ENCODE measurements at regions not wholly inside any gene's neighbourhood (a gene's known extent, or its start where the extent isn't known, plus 50 kb on each side); places are given as distances from the start of the nearest gene placed in this dataset.

- Histone ChIP-seq H3K4me3 (IDR thresholded peaks at IDR 0.05; ENCODE audit: insufficient read depth, low read depth, low read length) (no peak overlapping the region), H3K27me3 (ENCODE audit: insufficient read depth, low read depth) (no peaks in the 10 kb centered on the region), H3K36me3 (ENCODE audit: insufficient read depth) (no peaks in the 10 kb centered on the region), H2AFZ (ENCODE audit: low read depth) (no peak overlapping the region), H3K79me2 (ENCODE audit: insufficient read depth, low read depth) (no peaks in the 10 kb centered on the region), H3K4me2 (no peak overlapping the region), H3K4me1 (ENCODE audit: low read depth, poor library complexity, severe bottlenecking) (no peaks in the 10 kb centered on the region), H4K20me1 (ENCODE audit: insufficient read depth) (no peaks in the 10 kb centered on the region), H3K27ac (no peak overlapping the region), H3K9ac (no peak overlapping the region)
- TF ChIP-seq, protein P1, sequence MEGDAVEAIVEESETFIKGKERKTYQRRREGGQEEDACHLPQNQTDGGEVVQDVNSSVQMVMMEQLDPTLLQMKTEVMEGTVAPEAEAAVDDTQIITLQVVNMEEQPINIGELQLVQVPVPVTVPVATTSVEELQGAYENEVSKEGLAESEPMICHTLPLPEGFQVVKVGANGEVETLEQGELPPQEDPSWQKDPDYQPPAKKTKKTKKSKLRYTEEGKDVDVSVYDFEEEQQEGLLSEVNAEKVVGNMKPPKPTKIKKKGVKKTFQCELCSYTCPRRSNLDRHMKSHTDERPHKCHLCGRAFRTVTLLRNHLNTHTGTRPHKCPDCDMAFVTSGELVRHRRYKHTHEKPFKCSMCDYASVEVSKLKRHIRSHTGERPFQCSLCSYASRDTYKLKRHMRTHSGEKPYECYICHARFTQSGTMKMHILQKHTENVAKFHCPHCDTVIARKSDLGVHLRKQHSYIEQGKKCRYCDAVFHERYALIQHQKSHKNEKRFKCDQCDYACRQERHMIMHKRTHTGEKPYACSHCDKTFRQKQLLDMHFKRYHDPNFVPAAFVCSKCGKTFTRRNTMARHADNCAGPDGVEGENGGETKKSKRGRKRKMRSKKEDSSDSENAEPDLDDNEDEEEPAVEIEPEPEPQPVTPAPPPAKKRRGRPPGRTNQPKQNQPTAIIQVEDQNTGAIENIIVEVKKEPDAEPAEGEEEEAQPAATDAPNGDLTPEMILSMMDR (conservative IDR thresholded peaks at IDR 0.05; ENCODE audit: low read depth, low read length) = no peak
Observed at GRCh38 chr5:117519957-117520500, 945.4 kb upstream of the SEMA6A start.

- H3K36me3 ChIP-seq (ENCODE audit: insufficient read depth) = no peaks in the 10 kb centered on the region
Observed at GRCh38 chr5:117504305-117504704, 929.7 kb upstream of the SEMA6A start.

DNA sequence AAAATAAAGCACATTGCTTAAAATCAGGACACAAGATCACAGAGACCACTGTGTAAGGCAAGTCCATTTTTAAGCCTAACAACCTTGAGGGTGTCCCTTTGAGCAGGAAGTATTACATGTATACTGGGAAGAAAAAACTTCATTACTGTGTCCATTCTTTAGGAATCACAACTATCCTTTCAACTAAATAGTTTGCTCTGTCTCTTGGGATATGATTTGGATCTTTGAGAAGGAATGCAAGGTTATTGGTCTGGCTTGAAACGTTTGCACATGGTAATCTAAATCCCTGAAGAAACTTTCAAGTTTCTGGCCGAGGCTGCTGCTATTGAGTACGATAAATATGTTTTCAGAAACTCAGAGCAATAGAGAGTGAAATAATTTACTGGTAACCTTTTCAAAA is 923.0 kb upstream of the SEMA6A start:
- Histone ChIP-seq H3K36me3 (ENCODE audit: insufficient read depth) (no peaks in the 10 kb centered on the region), H4K20me1 (ENCODE audit: insufficient read depth) (no peaks in the 10 kb centered on the region), H3K4me2 (no peak overlapping the region), H2AFZ (ENCODE audit: low read depth) (no peak overlapping the region), H3K4me3 (IDR thresholded peaks at IDR 0.05; ENCODE audit: insufficient read depth, low read depth, low read length) (no peak overlapping the region), H3K27ac (no peak overlapping the region), H3K79me2 (ENCODE audit: insufficient read depth, low read depth) (no peaks in the 10 kb centered on the region), H3K4me1 (ENCODE audit: low read depth, poor library complexity, severe bottlenecking) (no peaks in the 10 kb centered on the region), H3K9ac (no peak overlapping the region), H3K27me3 (ENCODE audit: insufficient read depth, low read depth) (no peaks in the 10 kb centered on the region)
- TF ChIP-seq, protein P1 (conservative IDR thresholded peaks at IDR 0.05; ENCODE audit: low read depth, low read length) = no peak

More at GRCh38 chr5:117504305-117504704, 929.7 kb upstream of the SEMA6A start:
- TF ChIP-seq, protein P1 (conservative IDR thresholded peaks at IDR 0.05; ENCODE audit: low read depth, low read length) = no peak
- Histone ChIP-seq H3K9ac (no peak overlapping the region), H3K27me3 (ENCODE audit: insufficient read depth, low read depth) (no peaks in the 10 kb centered on the region), H2AFZ (ENCODE audit: low read depth) (no peak overlapping the region), H3K4me1 (ENCODE audit: low read depth, poor library complexity, severe bottlenecking) (no peaks in the 10 kb centered on the region), H3K27ac (no peak overlapping the region), H3K79me2 (ENCODE audit: insufficient read depth, low read depth) (no peaks in the 10 kb centered on the region), H3K4me3 (IDR thresholded peaks at IDR 0.05; ENCODE audit: insufficient read depth, low read depth, low read length) (no peak overlapping the region), H4K20me1 (ENCODE audit: insufficient read depth) (no peaks in the 10 kb centered on the region), H3K4me2 (no peak overlapping the region)

- Histone ChIP-seq H2AFZ (ENCODE audit: low read depth) (no peak overlapping the region), H3K4me3 (IDR thresholded peaks at IDR 0.05; ENCODE audit: insufficient read depth, low read depth, low read length) (no peak overlapping the region), H4K20me1 (ENCODE audit: insufficient read depth) (no peaks in the 10 kb centered on the region), H3K4me1 (ENCODE audit: low read depth, poor library complexity, severe bottlenecking) (no peaks in the 10 kb centered on the region), H3K27ac (no peak overlapping the region), H3K79me2 (ENCODE audit: insufficient read depth, low read depth) (no peaks in the 10 kb centered on the region), H3K4me2 (no peak overlapping the region), H3K27me3 (ENCODE audit: insufficient read depth, low read depth) (no peaks in the 10 kb centered on the region), H3K9ac (no peak overlapping the region), H3K36me3 (ENCODE audit: insufficient read depth) (no peaks in the 10 kb centered on the region)
- TF ChIP-seq, protein P1 (conservative IDR thresholded peaks at IDR 0.05; ENCODE audit: low read depth, low read length) = no peak
Observed at GRCh38 chr5:117496801-117497200, 922.2 kb upstream of the SEMA6A start.

All from KMS-11 (cell line).